ENCODE measurements at regions not wholly inside any gene's neighbourhood (a gene's known extent, or its start where the extent isn't known, plus 50 kb on each side); places are given as distances from the start of the nearest gene placed in this dataset.
"Not testable (repeated sequence)": the region's sequence is repeated elsewhere in the genome, so short reads cannot be mapped to it uniquely, and the experiment has no call there.

DNA sequence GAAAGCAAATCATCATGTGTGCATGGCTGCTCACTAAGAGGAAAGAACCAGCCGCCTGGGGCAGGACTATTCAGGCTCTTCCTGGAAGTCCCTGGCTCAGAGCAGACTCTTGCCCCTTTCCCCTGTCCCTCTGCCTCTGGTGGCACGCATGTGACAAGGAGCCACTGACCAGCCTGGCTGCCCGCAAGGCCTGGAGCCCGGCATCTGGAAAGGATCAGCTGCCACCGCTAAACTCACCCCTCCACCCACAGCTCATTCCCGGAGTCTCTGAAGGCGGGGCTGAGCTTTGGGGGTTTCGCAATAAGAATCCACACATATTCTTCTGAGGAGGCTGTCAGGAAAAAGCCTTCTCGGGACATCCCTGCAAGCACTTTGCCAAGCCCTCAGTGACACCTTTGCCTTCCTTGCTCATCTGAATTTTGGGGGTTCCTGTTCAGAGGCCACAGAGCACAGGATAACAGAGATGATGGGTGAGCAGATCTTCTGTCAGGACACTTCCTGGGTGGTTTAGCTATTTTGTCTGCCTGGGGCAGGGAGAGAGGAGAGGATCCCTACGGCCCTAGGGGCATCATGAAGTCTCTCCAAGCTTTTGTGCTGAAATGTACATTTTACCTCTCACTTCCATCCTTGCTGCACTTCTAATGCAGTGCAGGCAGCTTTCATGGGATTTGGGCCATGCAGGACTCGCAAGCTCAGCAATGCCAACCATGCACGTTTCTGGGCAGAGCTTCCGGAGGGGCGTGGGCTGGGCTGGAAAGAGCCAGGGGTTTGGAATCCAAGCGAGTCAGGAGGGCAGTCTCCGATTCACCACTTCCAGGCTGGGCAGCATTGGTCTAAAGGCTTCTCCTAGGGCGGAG lies 124.8 kb upstream of the MAP1LC3B2 start:
- peak; percentile 67 for DNase-seq

DNA sequence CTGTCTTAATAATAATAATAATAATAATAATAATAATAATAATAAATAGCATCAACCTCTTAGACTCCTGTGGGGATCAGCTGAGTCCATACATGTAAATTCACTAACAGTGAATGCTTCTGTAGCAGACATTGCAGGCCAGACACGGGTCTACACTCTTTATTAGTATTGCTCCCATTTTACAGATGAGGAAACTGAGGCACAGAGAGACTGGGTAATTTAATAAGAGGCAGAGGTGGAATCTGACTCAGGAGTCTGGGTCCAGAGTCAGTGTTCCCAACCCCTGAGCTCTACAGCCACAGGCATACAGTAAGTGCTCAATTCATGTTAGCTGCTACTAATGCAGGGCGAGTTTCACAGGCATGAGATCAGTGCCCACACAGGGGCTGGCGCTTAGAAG lies 123.2 kb upstream of the MAP1LC3B2 start:
- DNase-seq: no peak

DNA sequence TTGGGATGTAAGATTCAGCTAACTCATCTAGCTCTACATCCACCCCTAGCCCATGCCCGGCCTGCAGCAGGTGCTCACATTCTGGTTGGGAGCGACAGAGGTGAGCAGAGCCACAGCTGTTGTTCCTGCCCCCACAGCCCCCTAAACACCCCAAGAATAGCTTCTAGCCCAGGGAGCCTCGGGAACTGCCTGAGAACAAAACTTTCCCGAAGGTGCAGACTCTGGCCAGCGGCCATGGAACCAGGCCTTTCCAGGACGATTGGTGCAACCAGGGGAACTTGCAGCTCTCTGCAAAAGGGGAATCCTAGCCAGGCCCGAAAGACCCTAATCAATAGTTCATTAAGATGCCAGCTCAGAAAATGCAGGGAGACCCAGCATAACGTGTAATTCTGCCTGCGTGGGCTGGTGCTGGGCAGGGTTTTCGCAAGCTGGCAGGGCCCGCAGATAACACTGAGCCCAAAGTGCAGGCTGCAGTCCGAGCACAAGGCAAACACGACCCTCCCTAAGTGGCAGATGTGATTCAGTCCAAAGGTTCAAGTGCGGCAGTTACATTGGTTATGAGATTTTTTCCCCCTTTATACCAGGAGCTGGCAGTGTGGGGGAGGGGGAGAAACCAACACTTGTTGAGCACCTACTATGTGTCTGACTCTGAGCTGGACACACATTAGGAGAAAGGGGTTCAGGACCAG lies 122.5 kb upstream of the MAP1LC3B2 start:
- DNase-seq: no peak

DNA sequence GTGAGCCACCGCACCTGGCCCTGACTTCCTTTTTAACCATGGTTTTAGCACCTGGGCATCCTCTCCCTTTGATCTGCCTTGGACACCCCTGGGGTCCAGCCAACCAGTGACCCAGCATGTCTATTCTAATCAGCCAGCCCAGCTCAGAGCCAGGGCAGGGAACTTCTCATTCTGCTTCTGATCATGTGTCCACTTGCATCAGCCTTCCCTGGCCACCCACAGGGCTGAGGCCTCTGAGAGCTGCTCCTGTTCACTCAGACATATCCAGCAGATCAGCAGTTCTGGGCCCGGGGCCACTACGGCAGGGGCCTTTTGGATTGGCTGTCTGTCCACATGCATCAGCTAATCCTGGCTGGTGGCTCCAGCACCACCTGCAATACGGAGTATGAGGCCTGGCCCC lies 117.9 kb upstream of the MAP1LC3B2 start:
- DNase-seq: peak; percentile 90

DNA sequence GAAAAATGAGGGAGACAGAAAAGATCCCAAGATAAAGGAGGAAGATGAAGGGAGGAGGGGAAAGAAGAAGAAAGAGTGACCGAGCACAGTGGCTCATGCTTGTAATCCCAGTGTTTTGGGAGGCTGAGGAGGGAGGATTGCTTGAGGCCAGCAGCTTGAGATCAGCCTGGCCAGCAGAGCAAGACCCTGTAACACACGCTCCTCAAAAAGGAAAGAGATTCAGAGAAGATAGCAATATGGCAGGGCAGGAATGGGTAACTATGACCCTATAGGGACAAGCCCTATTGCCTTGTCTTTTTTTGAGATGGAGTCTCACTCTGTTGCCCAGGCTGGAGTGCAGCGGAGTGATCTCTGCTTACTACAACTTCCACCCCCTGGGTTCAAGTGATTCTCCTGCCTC lies 116.9 kb upstream of the MAP1LC3B2 start:
- DNase-seq: no peak

DNA sequence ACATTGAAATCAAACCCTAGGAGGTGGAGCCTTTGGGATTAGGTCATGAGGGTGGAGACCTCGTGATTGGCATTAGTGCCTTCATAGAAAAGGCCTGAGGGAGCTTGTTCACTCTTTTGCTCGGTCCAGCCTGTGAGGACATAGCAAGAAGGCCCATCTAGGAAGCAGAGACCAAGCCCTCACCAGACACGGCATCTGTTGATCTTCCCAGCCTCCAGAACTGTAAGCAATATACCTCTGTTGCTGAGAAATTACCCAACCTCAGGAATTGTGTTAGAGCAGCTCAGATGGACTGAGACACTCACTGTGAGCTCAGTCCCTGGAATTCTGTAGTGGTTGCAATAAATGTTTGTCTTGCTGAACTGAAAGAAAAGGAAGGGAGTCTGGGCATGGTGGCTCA lies 116.2 kb upstream of the MAP1LC3B2 start:
- DNase-seq: peak; percentile 63

DNA sequence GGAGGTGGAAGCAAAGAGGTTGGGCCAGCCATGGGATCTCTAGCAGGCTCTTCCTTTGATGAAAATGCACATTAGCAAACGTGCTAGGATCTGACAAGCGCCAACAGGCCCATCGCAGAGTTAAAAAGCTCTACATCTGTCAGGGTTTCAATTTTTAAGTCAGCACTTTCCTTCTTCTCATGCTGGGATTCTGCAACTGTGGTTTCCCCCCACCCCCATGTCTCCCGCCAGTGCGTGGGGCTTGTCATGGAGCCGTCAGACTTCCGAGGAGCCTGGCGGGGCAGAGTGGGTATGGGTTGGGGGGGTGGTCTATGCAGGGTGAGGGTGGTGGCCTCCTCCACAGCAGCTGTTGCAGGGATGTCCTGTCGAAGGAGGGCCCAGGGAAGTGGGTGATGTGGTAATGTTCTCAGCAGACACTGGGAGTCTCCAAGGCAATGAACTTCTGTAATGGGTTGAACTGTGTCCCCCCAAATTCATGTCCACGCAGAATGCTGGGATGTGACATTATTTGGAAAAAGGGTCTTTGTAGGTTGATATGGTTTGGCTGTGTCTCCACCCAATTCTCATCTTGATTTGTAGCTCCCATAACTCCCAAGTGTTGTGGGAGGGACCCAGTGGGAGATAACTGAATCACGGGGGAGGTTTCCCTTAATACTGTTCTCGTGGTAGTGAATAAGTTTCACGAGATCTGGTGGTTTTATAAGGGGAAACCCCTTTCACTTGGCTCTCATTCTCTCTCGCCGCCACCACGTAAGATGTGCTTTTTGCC lies 115.2 kb upstream of the MAP1LC3B2 start:
- peak; percentile 97 for DNase-seq

DNA sequence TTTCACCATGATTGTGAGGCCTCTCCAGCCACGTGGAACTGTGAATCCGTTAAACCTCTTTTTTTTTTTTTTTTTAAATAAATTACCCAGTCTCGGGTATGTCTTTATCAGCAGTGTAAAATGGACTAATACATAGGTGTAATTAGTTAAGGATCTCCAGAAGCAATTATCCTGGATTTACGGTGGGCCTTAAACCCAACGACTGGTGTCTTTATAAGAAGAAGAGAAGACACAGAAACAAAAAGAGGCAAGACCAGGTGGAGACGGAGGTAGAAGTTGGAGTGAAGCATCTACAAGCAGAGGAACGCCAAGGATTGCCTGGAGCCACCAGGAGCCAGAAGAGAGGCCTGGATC lies 114.6 kb upstream of the MAP1LC3B2 start:
- no peak for DNase-seq

DNA sequence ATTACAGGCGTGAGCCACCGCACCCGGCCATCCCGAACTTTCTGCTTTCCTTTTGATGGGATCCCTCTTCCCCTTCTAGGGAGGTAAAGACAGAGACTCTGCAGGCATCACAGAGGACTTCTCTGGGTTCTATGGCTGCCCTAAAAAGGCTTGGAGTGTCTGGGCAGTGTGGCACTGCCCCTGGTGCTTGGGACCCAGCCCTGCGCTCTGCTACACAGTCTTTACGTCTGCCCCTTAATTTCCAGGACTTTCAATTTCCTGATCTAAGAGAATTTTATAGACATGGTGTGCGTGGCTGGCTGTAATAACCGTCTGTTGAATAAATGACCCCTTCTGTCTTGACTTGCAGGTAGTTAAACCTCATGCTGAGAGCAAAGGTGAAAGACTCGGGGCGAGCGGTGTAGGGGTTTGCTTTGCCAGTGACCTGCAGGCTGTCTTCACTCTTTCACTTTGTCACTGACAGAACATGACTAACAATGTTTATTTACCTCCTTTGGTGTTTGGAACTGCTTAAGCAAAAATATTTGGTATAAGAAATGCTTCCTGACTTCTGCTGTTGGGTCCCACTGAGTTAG lies 110.9 kb upstream of the MAP1LC3B2 start:
- DNase-seq: no peak

DNA sequence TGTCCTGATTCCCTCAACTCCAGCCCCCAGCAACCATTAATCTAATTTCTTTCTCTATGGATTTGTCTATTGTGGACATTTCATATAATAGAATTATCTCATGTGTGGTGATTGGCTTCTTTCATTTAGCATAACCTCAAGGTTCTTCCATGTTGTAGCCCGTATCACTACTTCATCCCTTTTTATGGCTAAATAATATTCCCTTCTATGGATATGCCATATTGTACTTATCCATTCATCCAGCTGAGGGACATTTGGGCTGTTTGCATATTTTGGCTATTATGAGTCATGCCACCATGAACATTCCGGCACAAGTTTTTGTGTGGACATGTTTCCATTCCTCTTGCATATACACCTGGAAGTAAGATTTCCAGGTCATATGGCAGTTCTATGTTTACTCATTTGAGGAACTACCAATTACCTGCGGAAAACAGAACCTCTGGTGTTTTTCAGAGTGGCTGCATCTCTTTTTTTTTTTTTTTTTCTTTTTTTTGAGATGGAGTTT lies 108.7 kb upstream of the MAP1LC3B2 start:
- DNase-seq: no peak

DNA sequence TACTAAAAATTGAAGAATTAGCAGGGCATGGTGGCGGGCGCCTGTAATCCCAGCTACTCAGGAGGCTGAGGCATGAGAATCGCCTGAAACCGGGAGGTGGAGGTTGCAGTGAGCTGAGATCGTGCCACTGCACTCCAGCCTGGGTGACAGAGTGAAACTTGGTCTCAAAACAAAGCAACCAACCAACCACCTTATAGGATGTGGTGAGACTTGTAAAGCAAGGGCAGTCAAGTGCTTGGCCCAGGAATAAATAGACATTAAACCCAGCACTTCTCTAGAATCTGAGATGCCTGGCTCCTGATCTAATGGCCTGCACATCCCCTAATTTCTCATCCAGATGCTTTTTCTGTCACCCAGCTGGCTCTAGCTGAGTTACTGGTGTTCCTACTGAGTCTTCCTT lies 106.2 kb upstream of the MAP1LC3B2 start:
- DNase-seq: not testable (repeated sequence)

DNA sequence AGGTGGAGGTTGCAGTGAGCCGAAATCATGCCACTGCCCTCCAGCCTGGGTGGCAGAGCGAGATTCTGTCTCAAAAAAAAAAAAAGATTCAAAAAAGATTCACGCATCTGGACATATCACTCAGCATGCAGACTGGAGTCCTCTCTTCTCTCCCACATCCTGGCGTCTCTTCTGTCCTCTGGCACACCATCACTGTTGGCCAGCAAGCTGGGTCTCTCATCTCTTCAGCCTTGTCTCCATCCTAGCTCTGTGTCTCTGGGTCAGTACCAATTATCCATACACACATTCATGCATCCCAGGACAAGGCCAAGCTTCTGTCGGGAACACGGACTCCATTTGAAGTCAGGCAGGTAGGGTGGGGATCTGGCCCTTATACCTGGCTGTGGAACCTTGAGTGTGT lies 105.5 kb upstream of the MAP1LC3B2 start:
- DNase-seq: no peak

DNA sequence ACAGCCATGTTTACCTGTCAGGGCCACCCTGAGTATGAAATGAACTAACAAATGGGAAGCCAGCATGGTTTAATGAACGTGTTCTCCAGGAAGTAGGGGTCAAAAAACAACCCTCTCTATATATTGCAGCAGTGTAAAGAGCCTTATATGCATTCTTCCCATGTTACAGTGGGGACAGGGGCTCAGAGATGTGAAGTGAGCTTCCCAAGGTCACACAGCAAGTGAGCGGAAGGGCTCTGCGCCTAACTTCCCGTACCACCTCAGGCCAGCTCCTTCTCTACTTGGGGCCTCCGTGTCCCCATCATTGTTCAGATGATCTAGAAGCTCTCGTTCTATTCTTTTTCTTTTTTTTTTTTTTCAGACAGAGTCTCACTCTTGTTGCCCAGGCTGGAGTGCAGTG lies 105.1 kb upstream of the MAP1LC3B2 start:
- no peak for DNase-seq

DNA sequence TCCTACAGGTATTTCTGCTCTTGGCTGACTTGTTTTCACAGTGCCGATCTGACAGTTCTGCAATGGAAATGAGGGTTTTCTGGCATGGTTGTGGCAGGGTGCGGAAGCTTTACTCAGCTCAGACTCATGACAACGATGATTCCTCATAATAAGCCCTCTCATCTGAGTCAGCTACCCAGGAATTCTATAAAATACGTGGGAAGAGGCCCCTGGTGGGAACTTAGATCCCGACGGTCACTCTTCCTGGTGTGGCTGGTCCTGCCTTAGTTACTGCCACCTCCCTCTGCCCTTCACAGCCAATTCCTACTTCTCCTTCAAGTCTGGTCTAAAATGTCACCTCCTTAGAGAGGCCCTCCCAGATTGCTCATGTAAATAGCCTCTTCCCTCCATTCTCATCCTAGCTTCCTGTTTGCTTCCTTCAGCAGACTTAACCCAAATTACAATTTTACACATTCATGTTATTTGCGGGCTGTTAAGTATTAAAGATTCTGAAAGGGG lies 104.2 kb upstream of the MAP1LC3B2 start:
- DNase-seq: no peak

DNA sequence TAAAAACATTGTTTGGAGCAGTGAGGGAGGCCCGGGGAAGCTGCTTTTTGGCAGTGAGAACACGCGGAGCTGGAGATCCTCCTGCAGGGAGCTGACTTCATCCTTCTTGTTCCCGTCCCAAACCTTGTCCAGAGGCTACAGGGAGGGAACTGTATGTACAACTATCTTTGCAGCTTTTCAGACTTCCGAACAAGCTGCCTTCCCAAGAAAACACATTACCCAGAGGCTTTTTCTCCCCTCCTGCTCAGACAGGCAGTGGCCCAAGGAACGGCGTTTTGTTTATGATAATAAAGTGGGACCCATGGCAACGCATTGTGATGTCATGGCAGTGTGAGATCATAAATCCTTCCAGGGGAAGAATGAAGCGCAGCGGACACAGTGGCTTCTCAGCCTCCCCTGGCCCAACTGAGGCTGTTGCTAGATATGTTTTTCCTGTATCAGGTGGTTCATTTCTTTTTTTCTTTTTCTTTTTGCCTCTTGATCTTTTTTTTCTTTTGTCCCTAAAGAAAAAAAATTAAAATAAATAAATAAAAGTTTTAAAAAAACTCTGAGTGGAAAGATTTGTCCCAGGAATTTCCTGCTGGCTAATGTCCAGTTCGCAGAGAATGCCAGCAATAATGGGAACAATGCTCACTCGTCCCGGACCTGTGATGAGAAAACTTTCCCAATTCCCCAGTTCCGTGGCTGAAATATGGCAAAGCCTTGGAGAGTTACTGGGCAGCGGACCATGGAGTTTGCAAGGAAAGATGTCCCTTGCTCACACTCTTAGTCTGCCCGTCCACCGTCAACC lies 103.4 kb upstream of the MAP1LC3B2 start:
- peak; percentile 54 for DNase-seq

DNA sequence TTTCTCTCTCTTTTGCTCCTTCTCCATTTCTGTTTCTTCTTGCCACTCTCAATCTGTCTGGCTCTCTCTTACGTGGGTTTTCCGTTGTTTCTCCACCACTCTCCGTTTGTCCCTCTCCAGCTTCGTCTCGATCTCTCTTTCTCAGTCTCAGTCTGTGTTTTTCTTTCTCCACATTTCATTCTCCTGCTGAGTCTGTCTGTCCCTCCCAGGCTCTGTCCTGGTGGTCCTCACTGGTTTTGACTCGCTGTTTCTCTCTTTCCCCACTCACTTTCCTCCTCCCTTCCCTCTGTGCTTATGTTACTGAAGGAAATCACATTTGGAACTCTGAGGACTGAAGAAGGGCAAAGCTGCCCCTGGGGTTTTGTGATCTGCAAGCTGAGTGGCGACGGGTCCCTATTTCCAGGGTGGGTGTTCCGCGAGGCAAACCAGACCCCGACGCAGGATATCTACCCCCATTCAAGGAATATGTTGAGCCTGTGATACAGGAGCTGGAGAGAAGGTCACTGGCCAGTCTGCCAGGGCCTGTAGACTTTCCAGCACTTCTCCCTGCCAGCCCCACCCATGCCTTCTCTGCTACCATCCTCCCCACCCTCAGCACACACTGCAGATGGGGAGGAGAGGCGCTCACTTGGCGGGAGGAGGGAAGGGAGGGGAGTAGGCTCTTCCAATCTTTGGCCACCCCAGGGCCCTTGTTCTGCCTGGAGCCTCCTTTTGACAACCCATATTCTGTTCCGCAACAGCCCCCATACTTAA lies 102.7 kb upstream of the MAP1LC3B2 start:
- no peak for DNase-seq

DNA sequence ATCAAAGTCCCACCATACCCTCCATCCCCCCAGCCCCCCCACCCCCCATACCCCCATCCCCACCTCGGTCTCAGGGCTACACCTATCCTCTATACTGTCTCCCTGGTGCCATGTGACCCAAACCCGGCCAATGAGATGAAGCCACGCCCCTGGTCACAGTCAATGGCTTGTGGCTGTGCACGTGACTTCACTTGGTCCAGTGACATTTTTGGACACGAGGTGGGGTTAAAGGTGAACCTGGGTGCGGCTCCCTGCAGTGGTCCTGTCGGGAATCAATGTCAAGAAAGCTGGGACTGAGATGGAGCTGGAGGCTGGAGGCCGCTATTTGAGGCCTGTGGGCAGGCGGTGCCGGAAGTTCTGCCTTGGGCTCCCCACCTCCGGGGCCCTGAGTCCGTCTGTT lies 100.7 kb upstream of the MAP1LC3B2 start:
- DNase-seq: no peak

DNA sequence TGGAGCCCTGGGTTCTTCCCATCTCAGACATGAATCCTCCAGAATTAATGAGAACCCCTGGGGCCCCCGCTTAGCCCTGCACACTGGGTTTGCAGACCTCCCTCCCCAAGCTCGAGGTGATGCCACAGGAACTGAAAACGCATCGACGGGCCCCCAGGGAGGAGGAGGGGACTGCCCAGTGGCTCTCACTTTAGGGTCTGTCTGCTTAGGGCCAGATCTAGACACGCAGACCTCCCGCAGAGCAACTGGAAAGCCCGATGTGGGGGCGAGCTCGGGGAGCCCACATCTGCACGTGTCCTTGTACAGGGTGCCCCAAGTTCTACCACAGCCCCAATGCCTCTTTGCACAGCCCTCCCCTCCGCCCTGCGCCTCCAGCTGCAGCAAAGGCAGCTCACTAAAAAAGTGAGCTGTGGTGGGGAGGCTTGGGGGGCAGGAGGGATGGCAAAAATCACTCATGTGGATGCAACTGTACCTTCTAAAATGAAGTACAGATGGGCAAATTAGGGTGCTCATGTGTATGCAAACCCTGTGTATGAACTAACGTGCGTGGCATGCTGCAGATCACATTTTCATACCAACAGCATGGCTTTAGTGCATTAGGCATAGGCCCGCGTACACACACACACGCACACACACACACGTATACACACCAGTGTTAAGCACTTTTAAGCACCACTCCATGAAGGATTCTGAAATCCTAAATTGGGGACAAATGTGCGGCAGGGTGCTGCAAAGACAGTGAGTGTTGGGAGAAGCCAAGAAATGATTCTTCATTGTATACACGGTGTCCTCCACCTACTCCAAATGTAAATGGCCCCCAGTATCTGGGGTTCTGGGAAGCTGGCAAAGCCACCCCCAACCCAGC lies 99.9 kb upstream of the MAP1LC3B2 start:
- no peak for DNase-seq

DNA sequence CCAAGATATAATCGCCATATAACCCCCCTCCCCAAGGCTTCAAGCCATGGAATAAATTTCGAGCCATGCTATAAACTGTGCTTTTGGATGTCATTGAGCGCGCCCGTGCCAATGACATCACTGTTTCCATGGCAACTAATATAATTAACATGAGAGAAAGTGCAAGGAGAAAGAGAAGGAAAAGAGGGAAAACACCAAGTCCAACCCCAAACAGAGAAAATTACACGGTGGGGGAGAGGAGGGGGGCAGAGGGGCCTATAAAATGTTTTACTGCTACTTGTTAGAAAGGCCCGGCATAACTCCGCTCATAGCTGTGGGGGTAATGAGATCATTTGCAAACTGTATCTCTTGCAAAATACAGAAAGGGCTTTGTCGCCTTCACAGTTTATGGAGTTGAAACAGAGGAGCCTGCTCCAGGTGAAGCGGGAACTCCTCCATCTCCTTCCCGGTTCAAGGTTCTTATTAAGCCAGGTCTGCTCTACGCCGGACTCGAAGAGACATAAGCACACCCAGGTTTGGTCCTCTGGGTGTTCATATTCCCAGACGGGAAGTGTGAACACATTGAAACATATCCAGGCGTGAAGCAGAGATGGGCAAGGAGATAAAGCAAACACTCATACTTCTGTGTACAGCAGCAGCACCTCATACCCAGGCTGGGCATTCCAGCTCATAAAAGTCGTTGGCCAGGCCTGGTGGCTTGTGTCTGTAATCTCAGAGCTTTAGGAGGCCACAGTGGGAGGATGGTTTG lies 99.1 kb upstream of the MAP1LC3B2 start:
- DNase-seq: no peak

DNA sequence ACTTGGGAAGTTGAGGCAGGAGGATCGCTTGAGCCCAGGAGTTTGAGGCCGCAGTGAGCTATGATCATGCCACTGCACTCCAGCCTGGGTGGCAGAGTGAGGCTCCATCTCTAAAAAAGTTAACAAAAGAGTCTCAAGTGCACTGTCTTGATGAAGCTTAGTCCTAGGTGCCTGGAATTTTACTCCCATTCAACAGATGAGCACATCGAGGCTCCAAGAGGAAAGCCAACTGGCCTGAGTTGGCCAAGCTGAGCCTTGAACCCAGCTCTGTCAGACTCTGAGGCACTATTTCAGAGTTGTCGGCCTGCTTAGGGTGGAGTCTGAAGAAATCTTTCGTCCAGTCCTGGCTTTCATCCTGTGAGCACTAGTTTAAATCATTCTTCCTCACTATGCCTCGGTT lies 98.1 kb upstream of the MAP1LC3B2 start:
- no peak for DNase-seq

Data from inflammatory macrophage treated with lipopolysaccharide for 4 hours (primary cell).